GM12892 (cell line): ENCODE measurements at regions not wholly inside any gene's neighbourhood (a gene's known extent, or its start where the extent isn't known, plus 50 kb on each side); places are given as distances from the start of the nearest gene placed in this dataset.

Experiments
- POLR2A ChIP-seq: IDR thresholded peaks from 2 replicates; pipeline ENCODE4 v1.6.1; 2011; ENCODE audit warnings: low read depth, low read length, control low read depth
- POLR2AphosphoS5 ChIP-seq: IDR thresholded peaks from 2 replicates; pipeline ENCODE4 v1.6.1; 2011; ENCODE audit warnings: low read depth, low read length, control low read depth
- TAF1 ChIP-seq: IDR thresholded peaks from 2 replicates; pipeline ENCODE4 v1.6.1; 2011; ENCODE audit warnings: low read depth, mild to moderate bottlenecking, control low read depth, low read length, borderline replicate concordance

GRCh38 chr3:162760789-162761188, 1264.2 kb downstream of the OTOL1 start:
- TF ChIP-seq POLR2A = no peak
- TF ChIP-seq POLR2AphosphoS5 = no peak
- no peak for TF ChIP-seq TAF1
